Right renal cortex interstitium (tissue), 3 donors: ENCODE measurements at regions not wholly inside any gene's neighbourhood (a gene's known extent, or its start where the extent isn't known, plus 50 kb on each side); places are given as distances from the start of the nearest gene placed in this dataset.

Experiments
- DNase-seq, 3 donors: peaks; one replicate each; pipeline ENCODE4 v3.0.0-alpha.2; 2013; ENCODE audit warnings: low read depth in 3 of 3, low spot score in 2 of 3

DNA sequence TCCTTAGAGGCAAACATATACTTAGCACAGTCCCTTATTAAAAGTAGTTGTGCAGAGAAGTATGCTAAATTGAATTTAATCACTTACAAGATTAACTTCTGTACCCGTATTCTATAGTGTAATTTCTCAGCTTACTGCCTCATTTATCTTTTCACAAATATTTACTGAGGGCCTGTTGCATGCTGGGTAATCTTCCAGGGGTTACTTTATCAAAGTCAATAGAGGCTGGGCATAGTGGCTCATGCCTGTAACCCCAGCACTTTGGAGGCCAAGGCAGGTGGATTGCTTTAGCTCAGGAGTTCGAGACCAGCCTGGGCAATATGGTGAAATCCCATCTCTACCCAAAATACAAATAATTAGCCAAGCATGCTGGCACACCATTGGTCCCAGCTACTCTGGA, 111.7 kb upstream of the RAB27B start:
- DNase-seq = no peak

DNA sequence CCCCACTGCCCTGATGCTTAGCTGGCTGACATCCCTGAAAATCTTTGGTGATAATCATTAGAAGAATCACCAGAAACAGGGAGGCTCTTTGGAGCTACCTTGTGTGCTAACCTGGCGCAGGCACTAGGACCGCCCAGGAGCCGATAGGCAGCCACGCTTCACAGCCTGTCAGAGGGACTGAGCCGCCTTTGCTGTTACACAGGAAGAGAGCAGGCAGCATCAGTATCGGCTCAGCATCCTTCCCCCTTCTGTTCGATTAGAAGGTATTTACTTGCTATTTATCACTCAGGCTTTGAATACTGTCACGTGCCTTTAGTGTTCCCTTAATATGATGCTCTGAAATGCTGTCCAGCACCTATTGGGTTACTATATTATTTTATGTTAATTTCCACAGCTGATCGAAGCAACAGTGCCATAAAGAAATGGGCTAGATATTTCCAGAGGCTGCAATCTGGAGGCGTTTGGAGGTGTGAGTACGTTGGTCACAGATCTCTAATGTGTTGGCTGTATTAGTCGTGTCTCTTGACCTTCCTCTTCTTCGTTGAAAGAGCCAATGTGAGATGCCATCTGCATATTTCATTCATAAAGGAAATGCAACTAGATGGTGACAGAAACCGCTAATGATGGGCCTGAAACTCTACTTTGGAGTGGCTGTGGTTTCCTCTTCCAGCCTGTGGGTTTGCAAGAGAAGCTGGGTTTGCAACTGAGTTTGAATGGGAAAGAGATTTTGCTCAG, 110.4 kb upstream of the RAB27B start:
- peak in 1 of 3 donors; percentile 3 for DNase-seq

DNA sequence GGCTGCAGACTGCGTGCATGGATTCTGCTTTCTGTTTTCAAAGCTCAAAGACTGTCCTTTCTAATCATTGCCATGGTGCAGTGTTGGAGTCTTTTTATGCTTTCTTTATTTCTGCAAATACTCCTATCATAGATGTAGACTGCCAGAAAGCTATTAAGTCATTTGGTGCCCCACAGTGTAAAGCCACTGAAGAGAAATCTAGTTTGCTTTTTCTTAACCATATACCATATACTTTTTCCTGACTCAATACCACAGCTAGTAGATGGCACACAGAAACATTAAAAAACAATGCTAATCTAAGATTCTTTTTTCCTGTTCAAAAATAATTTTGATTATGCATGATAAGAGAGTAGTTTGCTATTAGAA, 109.9 kb upstream of the RAB27B start:
- DNase-seq = no peak

DNA sequence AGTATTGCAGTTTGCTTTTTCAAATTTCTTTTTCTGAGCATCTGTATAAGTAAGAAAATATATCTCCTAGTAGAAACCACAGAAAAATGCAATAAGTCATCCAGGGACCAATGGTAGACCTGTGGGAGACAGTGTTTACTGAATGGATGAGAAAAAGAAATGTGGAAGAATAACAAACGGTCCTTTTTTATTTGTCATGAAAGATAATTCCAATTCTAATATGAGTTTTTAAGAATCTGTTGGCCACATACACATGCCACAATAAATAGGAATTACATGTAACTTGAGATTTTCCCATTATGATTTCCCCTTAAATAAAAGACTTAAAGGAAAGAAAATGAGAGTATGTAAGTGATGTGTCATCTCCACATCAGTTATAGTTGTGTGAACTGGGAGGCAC, 107.7 kb upstream of the RAB27B start:
- DNase-seq = no peak

DNA sequence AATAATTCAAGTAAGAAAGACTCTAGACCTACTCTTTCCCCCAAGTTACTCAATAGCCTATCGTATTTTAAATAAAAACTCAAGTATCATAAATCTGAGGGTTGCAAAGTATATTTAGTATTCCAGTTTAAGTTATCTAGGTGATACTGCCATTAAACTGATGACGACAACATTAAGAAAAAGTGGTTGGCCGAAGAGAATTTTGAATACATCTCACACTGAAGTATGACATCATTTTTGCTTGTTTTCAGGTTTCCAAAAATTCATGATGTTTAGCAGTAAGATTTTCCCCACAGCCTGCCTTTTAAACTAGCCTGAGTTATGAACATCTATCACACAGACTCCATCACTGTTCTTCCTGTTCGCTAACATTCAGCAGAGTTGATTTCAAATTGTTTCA, 102.1 kb upstream of the RAB27B start:
- no peak for DNase-seq

DNA sequence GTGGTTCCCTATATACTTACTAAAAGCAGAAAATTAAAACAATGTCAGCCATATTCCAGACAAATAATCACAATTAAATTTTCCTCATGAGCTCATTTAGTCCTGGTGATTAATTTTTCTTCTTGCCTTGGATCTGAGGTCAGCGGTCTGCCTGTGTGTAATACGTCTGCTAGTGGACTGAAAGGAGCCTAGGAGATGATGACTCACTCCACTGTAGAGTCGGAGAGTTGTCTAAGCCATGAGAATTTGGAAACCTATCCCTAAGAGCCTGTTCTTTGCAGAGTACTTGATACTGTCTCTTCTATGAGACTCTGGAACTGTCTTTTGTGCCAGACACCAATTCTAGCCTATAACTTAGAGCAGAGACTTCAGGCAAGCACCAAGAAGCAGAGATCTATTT, 94.2 kb upstream of the RAB27B start:
- DNase-seq = no peak

DNA sequence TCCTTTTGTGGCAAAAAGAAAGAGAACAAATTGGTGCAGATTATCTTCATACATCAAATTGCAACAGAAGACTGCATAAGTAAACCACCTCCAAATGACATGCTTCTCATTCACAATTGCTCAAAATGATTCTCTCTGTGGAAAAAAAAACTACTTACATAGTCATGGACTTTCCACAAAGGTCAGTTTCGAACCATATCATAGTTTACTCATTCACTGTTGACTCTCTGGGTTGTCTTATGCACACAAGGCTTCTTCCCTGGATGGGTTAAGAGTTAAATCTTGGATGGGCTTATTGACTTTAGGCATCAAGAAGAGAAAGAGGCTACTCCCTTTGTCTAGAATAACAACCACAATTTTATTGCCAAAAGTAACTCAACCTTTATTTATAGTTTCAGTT, 91.3 kb upstream of the RAB27B start:
- no peak for DNase-seq

DNA sequence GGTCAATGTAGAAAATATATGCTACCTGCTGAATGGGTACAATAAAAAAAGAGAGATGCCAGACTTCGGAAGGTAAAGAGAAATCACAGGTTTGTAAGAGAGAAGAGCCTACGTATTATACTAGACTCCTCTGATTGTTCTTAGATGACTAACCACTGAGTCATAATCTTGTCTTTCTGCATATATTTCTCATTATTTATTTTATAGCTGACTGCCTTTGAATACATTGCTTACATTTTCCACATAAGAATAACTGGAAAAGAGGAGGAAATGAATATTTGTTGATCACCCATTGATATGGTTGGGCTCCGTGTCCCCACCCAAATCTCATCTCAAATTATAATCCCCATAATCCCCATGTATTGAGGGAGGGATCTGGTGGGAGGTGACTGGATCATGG, 90.3 kb upstream of the RAB27B start:
- DNase-seq = no peak

DNA sequence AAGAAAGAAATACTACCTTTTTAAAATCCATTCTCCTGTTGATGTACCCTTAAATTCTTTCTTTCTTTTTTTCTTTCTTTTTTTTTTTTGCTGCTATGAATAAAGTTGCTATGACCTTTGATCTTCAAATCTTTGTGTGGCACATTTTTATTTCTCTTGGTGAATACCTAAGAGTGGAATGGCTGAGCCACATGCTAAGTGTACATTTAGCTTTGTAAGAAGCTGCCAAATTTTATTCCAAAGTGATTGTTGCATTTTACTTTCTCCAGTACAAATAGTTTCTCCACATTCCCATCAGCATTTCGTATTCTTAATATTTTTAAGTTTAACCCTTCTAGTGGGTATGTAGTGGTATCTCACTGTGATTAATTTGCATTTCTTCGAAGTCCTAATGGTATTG, 88.8 kb upstream of the RAB27B start:
- no peak for DNase-seq

DNA sequence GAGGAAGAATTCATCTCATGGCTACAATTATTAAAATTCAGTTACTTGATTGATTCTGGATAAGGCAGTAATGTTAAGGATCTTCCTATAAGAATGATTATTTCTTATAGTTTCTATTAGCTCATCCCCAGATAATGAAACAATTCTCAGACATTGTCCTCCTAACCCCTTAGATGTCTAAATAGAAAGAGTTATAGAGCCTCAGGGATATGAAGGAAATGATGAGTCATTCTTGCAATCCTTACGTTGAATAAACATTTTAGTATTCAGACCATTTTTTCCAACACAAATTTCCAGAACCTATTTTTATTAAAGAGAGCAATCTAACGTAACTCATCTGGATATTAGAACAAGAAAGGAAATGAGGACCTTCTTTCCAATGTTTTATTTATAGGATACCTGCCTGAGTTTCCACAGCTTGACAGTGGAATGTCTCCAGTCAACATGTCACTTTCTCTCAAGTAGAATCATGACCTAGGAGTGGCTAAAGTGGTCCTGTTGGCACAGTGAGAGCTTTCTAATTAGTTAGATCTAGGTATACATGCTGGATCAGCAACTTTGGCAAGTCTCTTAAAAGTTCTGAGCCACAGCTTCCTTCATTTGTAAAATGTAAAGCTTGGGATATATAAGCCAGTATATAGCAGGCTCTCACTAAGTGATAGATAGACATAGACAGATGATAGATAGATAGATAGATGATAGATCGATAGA, 88.0 kb upstream of the RAB27B start:
- DNase-seq = no peak

DNA sequence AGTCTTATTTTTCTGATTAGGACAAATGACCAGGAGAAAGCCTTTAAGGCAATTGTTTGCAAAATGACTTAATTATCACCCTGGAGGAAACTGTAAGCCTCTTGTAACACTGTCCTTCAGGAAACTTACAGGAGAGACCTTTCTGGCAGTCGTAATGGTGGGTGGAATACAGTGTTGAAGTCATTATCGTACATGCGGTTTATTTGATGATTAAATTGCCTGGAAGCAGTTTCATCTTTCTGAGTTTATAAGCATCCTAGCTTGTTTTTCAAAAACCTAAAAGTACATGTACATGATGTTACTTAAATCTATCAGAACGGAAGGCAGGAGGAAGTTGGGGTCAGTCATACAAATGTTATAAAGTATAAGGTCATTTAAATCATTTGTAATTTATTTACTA, 86.2 kb upstream of the RAB27B start:
- DNase-seq = no peak

DNA sequence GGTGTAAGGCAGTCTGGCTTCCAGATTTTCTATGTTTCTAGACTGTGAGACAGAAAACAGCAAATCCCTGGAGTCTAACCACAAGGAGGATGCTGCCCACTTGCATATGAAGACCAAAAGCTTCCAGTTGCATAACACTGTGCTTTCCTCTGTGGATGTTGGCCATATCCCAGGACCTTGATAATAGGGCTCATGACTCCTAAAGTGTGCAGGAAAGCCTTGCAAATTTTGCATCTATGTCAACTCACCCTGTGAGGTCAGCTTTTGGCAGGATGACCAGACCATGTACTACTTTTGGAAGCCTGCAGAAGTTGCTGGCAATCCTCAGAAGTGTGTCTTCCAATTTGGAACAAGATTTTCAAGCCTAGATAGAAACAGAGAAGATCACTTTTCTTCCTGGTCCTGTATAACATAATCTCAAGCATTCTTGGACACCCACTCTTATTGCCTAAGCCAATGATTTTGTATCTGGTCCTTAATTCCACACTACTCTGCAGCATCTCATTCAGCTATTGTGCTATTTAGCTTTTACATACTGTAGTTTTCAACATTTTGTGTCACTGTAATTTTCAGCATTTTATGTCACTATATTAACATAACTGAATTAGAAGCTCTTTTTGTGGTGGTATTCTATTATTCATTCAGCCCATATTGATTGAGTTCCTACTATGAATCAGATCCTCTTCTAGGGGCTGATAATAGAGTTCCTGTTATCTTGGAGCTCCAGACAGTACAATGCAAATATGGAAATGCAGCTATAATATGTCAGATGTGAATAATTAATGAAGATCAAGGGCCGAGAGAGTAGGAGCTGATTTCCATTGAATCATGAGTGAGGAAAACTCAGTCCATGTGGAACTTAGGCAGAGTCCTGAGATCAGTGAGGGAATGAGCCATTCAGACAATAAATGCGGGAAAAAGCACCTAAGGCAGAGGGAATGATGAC, 85.3 kb upstream of the RAB27B start:
- no peak for DNase-seq

DNA sequence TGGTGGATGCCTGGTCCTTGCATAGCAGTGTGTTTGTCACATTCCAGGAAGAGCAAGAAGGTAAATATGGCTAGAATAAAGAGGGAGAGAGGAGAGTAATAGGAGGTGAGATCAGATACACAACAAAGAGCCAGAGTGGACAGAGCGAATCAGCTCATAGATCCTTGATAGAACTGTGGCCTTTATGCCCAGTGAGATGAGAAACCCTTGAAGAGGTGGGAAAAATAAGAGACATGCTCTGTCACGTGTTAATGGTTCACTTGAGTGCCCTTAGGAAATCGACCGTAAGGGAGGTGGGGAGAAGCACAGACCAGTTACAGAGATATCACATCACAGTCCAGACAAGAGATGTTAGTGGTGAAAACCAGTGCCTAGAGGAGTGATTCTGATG, 84.7 kb upstream of the RAB27B start:
- DNase-seq = no peak

DNA sequence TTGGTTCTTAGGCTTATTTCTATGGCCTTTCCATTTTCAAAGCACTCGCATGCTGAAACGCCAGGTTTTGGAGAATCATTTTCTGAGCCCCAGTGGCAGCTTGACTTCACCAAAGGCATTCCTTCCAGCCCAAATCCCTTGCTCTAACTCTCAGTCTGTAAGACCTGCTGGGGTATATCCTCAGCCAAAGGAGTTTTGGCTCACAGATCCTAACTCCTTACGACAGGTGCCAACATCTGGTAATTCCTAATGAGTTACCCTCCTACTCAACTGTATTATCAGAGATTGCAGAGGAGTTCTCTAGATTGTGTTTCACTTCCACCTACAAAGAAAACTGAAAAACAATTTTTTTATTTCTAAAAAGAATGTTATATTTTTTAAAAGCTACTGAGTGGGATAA, 79.0 kb upstream of the RAB27B start:
- no peak for DNase-seq

DNA sequence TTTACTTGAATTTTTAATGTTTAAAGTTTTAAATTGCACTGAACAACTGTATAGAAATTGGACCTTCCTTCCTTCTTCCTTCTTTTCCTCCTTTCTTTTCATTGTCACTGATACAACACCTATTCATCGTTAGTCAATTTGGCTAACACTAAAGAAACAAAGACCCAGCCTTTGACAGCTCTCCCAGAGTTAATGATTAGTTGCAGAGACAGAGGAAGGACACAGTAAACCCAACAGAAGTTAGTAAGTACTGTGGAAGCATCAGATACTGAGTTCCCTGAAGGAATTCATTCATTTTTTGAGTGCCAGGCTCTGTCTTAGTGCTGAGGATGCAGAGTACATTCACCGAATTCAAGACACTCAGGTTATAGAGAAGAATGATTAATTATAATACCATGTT, 77.9 kb upstream of the RAB27B start:
- DNase-seq = no peak

DNA sequence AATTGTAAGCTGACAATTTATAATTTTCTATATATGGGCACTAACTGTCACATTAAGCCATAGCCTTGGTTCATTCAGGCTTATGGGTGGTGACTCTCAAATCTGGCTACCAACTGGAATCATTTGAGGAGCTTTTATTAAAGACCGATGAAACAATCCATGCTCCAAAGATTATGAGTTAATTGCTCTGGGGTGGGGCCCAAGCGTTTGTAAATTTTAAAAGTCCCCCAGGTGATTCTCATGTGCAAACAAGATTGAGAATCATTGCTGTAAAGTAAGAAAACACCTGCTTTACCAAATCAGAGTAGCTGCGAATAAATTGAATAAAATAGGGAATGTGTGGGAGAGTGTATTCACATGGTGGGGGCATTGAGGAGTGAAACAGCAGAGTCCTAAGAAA, 76.1 kb upstream of the RAB27B start:
- DNase-seq = no peak

DNA sequence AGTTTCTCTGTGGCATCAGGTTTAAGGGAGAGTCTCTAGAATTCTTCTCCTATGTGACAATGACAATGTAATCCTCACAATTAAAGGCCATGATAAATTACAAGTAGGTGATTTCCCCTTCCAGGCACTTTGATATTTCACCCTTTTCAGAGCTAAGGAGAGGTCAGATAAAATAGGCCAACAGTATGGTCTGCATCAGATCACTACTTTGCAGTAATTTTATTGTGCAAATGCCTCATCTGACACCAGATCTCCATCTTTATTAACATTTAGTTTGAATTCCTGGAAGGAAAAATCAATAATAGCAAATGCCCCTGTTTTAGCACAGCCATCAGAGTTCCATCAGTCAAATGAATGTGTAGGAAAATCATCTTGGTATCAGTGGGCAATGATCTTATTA, 72.8 kb upstream of the RAB27B start:
- no peak for DNase-seq

DNA sequence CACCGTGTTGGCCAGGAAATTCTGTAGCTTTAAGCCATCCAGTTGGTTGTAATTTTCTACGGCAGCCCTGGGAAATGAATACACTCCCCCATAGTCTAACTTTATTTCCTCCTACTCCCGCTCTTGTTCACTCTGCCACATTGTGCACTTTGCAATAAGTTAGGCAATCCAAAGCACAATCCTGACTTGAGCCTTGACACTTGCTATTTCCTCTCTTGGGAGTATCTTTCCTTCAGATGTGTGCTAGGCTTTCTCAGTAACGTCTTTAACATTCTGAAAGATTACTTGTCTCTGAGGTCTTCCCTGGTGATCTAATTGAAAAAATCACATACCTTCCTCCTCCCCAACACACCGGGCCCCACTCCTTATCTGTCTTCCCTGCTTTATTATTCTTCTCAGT, 65.9 kb upstream of the RAB27B start:
- no peak for DNase-seq

DNA sequence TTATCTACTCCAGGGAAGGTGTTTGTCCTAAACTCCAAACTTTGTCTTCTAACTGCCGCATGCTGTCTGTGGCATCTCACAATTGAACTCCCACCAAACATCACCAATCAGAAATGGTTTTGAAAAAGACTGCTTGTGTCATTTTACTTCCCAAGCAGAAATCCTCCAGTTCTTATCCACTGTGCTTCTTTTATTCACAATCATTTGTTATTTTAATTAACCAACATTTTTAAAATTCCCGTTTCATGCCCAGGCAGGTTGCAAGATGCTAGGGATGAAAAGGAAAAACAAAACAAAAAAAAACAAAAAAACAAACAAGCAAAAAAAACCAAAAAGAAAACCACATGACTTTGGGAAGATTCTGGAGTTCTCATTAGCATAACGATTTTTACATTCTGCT, 63.5 kb upstream of the RAB27B start:
- DNase-seq = no peak

DNA sequence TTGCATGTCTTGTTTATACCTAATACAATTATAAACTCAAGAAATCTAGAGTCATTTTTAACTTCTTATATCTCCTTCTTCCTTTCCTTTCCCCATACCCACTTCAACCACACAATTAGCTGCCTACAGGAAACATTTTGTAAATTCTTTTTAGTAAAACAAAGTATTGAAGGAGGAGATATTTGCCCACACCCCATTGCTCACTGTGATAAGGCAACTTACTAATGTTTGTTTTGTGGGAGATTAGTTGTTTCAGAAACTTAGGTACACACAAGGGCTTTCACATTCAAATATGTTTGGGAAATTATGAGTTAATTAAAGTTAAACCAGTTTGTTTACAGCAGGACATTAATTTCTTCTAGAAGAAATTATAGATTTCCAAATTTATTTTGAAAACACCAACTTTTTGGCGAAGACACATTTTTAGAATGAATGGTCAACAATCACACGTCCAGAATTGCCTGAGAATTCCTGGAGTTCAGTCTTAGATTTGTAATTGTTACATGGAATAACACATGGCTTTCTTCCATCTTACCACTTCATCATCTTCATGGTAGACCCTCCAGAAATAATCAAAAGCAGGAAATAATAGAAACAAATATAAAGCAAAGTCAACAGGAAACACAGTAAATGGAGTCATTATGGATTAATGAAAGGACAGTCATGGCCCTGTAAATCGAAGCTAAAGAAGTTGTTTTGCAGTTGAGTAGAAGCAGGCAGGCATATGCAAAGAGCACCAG, 62.5 kb upstream of the RAB27B start:
- no peak for DNase-seq

DNA sequence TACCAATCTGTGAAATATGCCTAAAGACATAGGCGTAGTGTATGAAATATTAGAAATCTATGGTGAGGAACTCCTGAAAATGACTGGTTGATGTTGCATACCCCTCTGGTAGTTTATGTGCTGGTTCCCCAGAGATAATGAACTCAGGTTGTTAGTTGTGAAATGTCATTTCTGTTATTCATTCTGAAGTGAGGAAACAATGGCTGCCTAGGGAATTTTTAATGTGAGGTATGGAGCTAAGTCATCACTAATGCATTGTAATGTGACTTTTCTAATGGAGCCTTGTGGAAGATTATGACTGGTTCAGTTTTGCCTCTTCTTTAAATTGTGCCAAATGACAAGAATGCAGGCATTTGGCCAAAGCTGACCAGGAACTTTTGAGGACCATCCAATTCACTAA, 61.6 kb upstream of the RAB27B start:
- DNase-seq = no peak
